H54 (cell line): ENCODE measurements at regions not wholly inside any gene's neighbourhood (a gene's known extent, or its start where the extent isn't known, plus 50 kb on each side); places are given as distances from the start of the nearest gene placed in this dataset.
A peak's percentile ranks its signal among the peaks of the same experiment; 100 is the strongest.

ENCODE experiments used
- DNase-seq: peaks from one replicate; pipeline ENCODE4 v3.0.0; 2011; ENCODE audit warnings: low spot score, mixed read lengths; ENCODE audit not compliant: insufficient read length
- FAIRE-seq: peaks from 3 replicates; lab custom pipeline; 2011; peaks lifted over from hg19 to GRCh38; lab: Jason Lieb, UNC
- POLR2A ChIP-seq: IDR thresholded peaks from 2 replicates; pipeline ENCODE4 v1.6.1; 2011; ENCODE audit warnings: low read depth, mild to moderate bottlenecking, low read length

DNA sequence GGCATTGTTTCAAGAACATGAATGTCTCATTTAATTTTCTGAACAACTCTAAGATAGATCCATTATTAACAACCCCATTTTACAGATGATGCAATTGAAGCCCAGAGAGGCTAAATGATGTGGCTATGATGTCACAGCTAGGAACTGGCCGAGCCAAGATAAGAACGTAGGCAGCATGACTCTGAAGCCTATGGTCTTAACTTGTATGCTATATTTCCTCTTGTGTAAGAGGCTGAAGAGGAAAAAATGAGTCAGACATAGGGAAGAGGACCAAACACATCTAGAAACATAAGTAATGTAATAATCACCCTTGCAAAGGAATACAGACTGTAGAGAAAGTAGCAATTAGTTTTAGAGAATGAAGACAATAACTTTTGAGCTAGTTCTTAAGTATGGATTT lies 416.8 kb downstream of the FIGN start:
- DNase-seq (no peak), FAIRE-seq (no peak)
- TF ChIP-seq POLR2A, result no peak

- FAIRE-seq (no peak), DNase-seq (no peak)
- TF ChIP-seq POLR2A, result no peak
Measured at GRCh38 chr2:163314712-163315111, 421.1 kb downstream of the FIGN start.

- no peak for FAIRE-seq
- no peak for DNase-seq
- no peak for TF ChIP-seq POLR2A
Measured at GRCh38 chr2:163312713-163313112, 423.1 kb downstream of the FIGN start.

- no peak for TF ChIP-seq POLR2A
- DNase-seq, result no peak
- no peak for FAIRE-seq
Measured at GRCh38 chr2:163306647-163307046, 429.2 kb downstream of the FIGN start.

- FAIRE-seq, result no peak
- TF ChIP-seq POLR2A, result no peak
- no peak for DNase-seq
Measured at GRCh38 chr2:163302141-163302540, 433.7 kb downstream of the FIGN start.

DNA sequence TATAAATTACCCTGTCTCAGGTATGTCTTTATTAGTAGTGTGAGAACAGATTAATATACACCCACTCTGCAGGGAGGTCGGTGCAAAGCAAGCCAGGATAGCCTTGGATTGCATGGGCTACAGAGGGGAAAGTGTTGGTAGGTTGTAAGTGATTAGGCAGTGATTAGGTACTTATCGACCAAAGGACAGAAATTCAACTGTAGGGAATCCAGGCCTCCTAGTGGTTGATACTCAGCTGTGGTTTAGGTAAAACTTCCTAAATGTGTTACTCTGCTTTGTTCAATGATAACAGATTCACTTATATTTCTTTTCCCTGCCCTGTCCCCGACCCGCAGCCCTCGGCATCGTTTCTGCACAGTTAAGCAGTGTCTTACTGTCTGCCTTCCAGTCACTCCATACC lies 444.0 kb downstream of the FIGN start:
- DNase-seq, result no peak
- no peak for FAIRE-seq
- no peak for TF ChIP-seq POLR2A

DNA sequence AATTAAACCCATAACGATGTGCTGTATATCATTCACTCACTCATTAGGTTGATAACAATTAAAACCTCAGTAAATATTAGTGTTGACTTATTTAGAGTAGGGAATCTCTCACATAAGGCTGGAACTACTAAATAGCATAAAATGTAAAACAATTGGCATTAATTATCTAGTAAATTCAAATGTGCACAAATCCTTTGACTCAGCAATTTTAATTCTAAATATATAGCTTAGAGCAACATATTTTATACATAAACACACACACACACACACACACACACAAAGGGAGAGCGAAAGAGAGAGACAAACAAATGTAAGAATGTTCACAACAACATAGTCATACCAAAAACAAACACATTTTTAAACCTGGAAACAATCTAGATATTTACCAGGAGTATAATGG lies 443.1 kb upstream of the KCNH7 start:
- DNase-seq, result no peak
- no peak for TF ChIP-seq POLR2A
- FAIRE-seq, result no peak

GRCh38 chr2:163269374-163270021 lies 430.9 kb upstream of the KCNH7 start:
- FAIRE-seq (no peak), DNase-seq (no peak)
- no peak for TF ChIP-seq POLR2A

DNA sequence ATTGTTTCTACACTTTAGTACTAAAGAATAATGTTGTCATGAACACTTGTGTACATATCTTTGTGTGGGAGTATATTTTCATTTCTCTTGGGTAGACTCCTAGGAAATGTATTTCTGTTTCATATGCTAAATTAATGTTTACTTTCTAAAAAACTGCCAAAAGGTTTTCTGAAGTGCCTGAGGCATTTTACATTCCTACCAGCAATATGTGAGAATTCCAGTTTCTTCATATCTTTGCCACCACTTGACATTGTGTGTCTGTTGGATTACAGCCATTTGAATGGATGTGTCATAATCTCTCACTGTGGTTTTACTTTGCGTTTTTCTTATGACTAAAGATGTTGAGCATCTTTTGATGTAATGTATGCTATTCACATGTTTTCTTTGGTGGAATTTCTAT lies 428.2 kb upstream of the KCNH7 start:
- FAIRE-seq, result peak; percentile 95
- peak; percentile 11 for DNase-seq
- TF ChIP-seq POLR2A, result no peak

- DNase-seq (no peak), FAIRE-seq (no peak)
- TF ChIP-seq POLR2A, result no peak
Measured at GRCh38 chr2:163265562-163265961, 427.0 kb upstream of the KCNH7 start.

DNA sequence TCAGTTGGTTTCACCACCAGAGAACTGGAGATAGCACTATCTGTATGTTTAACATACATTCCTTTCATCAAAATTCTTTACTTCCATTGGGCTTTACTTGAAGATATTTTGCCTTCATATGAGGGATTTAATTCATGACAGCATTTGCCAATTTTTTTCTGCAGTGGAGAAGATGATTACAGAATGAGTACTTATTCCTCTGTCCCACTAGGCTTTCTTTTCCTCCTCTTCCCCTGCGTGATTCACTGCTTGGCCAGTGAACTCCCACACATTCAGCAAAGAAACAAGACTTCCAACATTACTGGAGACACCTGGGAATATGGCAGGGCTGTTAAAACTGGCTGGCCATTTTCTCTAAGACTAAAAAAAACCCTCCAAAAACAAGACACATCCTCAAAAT lies 425.8 kb upstream of the KCNH7 start:
- peak; percentile 57 for FAIRE-seq

DNA sequence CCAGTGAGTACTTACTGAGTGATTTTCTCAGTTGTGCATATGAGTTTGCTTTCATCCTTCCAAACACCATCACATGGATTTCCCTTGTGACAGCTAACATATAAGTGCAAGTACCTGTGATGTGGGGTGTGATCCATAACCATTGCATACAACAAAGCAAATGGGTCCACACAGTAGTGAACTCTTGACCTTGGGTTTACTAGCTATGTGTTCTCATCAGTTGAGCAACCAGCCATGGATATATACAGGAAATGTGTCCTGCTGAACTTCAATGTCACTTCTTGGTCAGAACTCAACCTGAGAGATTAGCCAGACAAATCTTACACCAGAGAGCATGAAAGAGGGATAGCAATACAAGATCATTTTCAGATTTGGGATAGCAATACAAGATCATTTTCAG lies 420.9 kb upstream of the KCNH7 start:
- peak; percentile 43 for FAIRE-seq
- TF ChIP-seq POLR2A, result no peak
- DNase-seq, result no peak

More for the DNA sequence above, 425.8 kb upstream of the KCNH7 start:
- no peak for TF ChIP-seq POLR2A
- DNase-seq, result no peak

DNA sequence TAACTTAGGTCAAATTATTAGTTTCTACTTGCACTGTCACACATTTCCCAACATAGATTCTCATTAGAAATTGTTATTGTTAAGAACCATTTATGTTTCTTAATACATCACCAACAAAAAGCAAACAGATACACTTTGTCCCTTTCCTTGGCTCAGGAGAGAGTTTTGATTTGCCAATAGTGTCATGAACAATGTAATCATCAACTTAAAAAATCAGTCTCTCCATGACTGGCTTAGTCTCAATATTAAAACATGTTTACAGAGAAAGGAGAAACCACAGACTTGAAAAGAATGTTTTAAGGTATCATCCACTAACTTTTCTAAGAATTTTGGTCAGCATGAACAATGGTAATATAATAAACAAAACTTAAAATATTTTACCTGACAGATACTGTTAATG lies 416.5 kb upstream of the KCNH7 start:
- DNase-seq (no peak), FAIRE-seq (peak; percentile 61)
- no peak for TF ChIP-seq POLR2A

DNA sequence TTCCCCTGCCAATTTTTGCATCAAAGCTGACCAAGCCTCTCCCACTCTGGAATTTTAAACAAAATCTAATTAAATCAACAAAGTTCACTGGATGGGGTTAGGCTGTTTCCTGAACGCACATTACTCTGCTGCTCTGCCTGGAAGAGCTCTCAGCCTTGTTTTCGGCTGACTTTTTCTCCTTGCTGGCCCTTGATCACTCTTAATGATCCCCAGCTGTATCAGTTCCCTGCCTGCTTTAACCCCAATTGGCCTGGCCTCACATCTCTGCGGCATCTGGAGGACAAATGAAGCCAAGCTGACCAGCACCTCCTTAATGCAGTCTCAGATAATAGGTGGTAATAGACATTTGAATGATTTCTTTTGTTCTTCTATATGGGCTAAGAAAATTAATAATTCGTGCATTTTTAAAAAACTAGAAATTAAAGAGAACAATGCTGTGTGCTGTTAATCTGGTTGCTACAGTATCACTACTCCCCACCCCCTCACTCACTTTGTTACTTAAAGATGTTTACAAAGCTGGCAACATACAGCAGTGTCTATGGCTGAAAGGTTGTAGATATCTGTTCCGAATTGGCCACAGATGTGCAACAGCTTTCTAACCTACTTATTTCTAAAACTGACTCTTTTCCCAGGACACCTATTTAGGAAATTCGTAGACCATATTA lies 415.2 kb upstream of the KCNH7 start:
- TF ChIP-seq POLR2A, result no peak
- FAIRE-seq (no peak), DNase-seq (no peak)

DNA sequence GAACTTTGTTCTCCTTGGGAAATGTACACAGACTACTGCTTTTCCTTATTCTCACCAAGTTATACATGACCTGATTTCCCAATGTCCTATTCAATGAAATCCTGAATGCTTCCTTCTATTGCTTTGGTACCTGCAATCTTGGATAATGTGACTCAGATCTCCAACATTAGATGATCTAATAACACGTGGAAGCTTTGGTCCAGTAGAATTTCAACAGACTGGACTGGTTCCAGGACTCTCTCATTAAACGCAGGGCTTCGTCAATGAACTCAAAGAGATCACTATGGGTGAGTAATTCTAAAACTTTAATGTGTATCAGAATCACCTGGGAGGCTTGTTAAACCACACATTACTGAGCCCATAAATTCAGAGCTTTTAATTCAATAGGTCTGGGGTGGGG lies 413.6 kb upstream of the KCNH7 start:
- no peak for FAIRE-seq
- DNase-seq, result no peak
- TF ChIP-seq POLR2A, result no peak
